COLO829 (cell line): ENCODE measurements at regions not wholly inside any gene's neighbourhood (a gene's known extent, or its start where the extent isn't known, plus 50 kb on each side); places are given as distances from the start of the nearest gene placed in this dataset.

Source experiments
- DNase-seq: peaks from one replicate; pipeline ENCODE4 v3.0.0; 2012; ENCODE audit warnings: low spot score

- DNase-seq = no peak
These were observed 142.8 kb downstream of the GADD45G start for GRCh38 chr9:89747596-89747995.

- DNase-seq = no peak
These were observed 143.3 kb downstream of the GADD45G start for GRCh38 chr9:89748021-89748670.

- no peak for DNase-seq
These were observed 144.2 kb downstream of the GADD45G start for GRCh38 chr9:89748831-89749499.

DNA sequence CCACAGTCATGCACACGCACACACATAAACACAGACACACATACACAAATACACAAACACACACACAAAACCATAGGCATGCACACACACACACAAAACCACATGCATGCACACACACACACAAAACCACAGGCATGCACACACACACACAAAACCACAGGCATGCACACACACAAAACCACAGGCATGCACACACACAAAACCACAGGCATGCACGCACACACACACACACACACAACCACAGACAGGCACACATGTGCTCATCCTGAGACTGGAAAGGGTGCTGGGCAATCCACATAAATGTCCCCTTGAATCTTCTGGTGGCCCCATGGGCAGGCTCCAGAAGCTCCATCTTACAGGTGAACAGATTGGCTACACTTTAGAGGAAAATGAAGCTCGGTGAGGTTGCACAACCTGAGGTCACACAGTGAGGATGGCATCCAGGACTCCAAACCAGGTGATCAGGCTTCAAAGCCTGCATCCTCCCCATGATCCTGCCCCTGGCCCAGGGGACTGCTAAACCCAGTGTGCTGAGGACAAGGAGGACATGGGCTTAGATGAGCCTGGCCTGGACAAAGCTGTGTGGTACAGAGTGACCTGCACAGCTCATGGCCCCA is 144.8 kb downstream of the GADD45G start:
- DNase-seq = no peak

GRCh38 chr9:89750117-89750791 is 145.4 kb downstream of the GADD45G start:
- no peak for DNase-seq

DNA sequence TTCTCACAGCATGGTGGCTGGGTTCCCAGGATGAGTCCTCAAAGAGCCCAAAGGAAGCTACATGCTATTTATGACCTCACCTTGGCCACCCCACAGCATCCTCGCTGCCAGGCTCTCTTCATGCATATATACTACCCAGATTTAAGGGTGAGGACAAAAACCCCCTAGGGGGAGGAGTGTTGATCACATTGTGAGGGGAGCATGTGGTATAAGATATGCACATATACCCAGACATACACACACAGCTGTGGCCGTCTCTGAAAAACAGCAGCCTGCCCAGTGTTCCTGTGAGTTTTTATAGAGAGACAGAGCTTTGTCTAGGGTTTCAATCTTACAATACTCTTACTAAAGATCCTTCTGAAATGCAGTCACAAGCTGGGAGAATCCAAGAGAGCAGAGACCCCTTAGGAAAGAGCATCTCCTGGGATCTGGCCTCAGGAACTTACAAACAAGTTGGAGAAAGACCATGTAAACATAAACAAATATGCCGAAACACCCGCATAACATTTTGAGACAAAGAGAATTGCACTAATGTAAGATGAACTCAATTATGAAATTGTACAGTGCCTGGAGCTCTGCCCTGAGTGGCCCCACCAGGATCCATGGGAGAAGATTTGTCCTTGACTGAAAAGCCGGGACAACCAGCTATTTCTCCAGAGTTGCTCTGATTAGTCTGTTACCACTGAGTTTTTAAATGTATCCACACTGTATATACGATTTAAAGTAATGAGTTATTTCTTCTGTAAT is 146.4 kb downstream of the GADD45G start:
- no peak for DNase-seq

GRCh38 chr9:89752154-89752553 is 147.3 kb downstream of the GADD45G start:
- no peak for DNase-seq

- DNase-seq = no peak
These were observed 148.8 kb downstream of the GADD45G start for GRCh38 chr9:89753472-89754055.

GRCh38 chr9:89754193-89754592 is 149.4 kb downstream of the GADD45G start:
- DNase-seq = no peak

- DNase-seq = no peak
These were observed 151.0 kb downstream of the GADD45G start for GRCh38 chr9:89755821-89756220.

GRCh38 chr9:89756891-89757537 is 152.2 kb downstream of the GADD45G start:
- no peak for DNase-seq

GRCh38 chr9:89757776-89758528 is 153.1 kb downstream of the GADD45G start:
- DNase-seq = no peak

DNA sequence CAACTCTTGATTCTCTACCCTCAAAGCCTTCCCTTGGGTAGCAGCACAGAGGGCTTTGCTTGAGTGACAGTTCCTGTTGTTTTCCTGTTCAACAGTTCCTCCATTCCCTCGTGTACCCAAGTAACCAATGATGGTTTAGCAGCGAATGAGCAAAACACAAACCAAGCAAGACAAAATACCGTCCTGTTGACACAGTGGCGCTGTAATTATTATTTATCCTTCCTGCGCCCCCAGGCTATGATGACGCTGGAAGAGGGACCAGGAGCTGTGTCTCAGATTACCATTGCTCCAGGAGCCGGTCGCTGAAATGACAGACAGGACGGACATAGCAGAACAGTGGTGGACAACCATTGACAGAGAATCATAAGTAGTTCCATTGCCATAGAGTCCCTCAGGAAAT is 154.8 kb downstream of the GADD45G start:
- DNase-seq = no peak

- DNase-seq = no peak
These were observed 155.3 kb downstream of the GADD45G start for GRCh38 chr9:89760123-89760522.

DNA sequence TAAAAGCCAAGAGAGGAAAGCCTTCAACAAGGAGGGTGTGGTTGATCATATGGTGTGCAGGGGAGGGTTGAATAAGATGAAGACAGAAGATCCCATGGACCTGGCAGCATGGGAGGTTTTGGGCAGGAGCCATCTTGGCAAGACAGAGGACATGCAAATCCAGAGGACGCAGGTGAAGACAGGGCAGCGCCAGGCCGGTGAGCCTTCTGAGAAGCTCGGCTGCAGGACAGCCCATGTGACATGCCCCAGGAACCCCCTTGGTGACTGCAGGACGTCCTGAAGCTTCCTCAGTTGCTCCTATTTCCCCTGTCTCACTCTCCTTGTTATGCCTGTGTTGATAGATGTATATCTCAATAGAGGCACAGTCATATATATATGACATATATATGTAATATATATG is 159.4 kb downstream of the GADD45G start:
- DNase-seq = no peak

- no peak for DNase-seq
These were observed 160.6 kb downstream of the GADD45G start for GRCh38 chr9:89765211-89765946.

DNA sequence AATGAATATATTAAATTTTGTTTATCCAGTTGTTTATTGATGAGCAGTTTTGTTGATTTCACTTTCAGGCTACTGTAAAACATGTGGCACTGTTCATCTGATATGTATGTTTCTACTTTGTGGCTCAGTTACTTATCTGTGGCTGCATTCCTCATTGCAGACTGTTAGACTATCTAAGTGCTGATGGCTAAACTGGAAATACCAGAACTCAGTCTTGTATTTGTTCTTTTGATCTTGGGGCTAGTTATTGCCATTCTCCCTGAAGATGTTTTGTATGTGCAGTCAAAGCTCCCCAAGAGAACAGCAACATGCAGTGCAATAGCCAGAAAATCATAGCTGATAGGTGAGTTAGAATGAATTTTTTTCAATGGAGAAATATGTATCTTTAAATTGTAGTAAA is 162.2 kb downstream of the GADD45G start:
- no peak for DNase-seq

GRCh38 chr9:89768051-89768450 is 163.2 kb downstream of the GADD45G start:
- no peak for DNase-seq

DNA sequence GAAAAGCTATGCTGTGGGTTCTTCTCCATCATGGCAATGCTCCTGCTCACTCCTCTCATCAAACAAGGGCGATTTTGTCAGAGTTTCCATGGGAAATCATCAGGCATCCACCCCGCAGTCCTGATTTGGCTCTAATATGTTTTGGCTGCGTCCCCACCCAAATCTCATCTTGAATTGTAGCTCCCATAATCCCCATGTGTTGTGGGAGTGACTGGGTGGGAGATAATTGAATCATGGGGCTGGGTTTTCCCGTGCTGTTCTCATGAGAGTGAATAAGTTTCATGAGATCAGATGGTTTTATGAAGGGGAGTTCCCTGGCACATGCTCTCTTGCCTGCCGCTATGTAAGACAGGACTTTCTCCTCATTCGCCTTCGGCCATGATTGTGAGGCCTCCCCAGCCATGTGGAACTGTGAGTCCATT is 163.8 kb downstream of the GADD45G start:
- DNase-seq = no peak
